Fibroblast of lung (primary cell): ENCODE measurements at regions not wholly inside any gene's neighbourhood (a gene's known extent, or its start where the extent isn't known, plus 50 kb on each side); places are given as distances from the start of the nearest gene placed in this dataset.

Source experiments
- CTCF ChIP-seq, 2 donors: IDR thresholded peaks in 1 of 2; conservative IDR thresholded peaks in 1 of 2; 1 replicate in 1 of 2; 2 replicates in 1 of 2; pipeline ENCODE4 v1.5.1; 2011 to 2012; ENCODE audit warnings: low read length in 2 of 2, control low read depth in 1 of 2, inconsistent platforms in 1 of 2, low read depth in 1 of 2, mild to moderate bottlenecking in 1 of 2
- EZH2 ChIP-seq: IDR thresholded peaks from 2 replicates; pipeline ENCODE4 v1.5.1; 2012; ENCODE audit warnings: low read length, control low read depth, mild to moderate bottlenecking; ENCODE audit errors: missing control alignments

DNA sequence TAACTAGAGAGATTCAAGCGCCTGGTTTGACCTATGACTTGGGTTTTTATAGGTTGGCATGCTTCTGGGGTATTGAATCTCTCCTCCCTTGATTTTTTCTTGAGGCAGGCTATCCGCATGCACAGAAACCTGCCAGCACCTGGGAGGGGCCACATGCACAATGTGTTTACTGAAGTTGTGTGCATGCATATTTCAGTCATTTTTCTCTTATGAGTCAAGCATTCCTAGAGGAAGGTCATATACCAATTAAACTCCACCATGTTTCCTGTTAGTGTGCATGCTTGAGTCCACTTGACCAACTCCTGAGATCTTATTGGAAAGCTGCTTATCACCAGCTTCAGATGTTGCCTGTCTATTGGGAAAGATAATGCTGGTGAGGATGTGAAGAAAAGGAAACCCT lies 1718.4 kb downstream of the LRRC4C start:
- TF ChIP-seq CTCF (conservative IDR thresholded peaks at IDR 0.05 in 1 of 2, IDR thresholded peaks at IDR 0.05 in 1 of 2; ENCODE audit: low read depth in 1 of 2, low read length in 2 of 2) (no peak), EZH2 (no peak)
